GM18502 (cell line): ENCODE measurements at regions not wholly inside any gene's neighbourhood (a gene's known extent, or its start where the extent isn't known, plus 50 kb on each side); places are given as distances from the start of the nearest gene placed in this dataset.
"Not testable (repeated sequence)": the region's sequence is repeated elsewhere in the genome, so short reads cannot be mapped to it uniquely, and the experiment has no call there.

Experiments
- ATAC-seq: cut with Tn5 transposase; IDR thresholded peaks from one replicate; pipeline ENCODE4 v1.9.1; 2021; ENCODE audit warnings: mild to moderate bottlenecking; ENCODE audit not compliant: unreplicated experiment, poor library complexity

DNA sequence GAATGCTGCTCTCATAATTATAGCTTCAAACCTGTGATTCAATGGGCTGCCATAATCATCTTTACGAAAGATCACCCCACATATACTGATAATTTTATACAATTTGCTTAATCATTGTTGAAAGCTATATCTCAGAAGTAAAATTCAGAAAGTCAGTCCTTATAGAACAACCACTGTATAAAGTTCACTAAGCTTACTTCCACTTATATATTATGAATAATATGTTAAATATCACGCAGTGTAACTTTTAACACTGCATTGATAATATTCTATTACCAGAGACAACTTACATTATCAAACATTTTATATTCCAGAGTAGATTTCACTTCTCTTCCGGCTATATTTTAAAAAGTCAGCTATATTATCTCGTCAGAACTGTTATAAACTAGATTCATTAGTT, 550.1 kb upstream of the PCDH20 start:
- no peak for ATAC-seq

- no peak for ATAC-seq
Observed at GRCh38 chr13:61960981-61961380, 545.3 kb upstream of the PCDH20 start.

- no peak for ATAC-seq
Observed at GRCh38 chr13:61954092-61954491, 538.4 kb upstream of the PCDH20 start.

DNA sequence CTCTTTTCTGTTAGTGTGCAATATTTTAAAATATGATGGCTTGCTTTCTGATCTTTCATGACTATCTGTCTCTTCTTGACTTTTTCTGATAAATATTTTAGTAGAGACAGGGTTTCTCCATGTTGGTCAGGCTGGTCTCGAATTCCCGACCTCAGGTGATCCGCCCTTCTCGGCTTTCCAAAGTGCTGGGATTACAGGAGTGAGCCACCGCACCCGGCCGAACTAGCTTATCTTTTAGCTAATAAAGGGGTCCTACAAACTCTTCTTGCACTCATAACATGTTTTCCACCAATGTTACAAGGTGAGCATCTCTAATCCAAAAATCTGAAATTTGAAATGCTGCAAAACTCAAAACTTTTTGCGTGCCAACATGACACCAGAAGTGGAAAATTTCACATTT, 535.2 kb upstream of the PCDH20 start:
- no peak for ATAC-seq

GRCh38 chr13:61944329-61944929, 528.8 kb upstream of the PCDH20 start:
- ATAC-seq: no peak

- no peak for ATAC-seq
Observed at GRCh38 chr13:61935710-61936109, 520.1 kb upstream of the PCDH20 start.

DNA sequence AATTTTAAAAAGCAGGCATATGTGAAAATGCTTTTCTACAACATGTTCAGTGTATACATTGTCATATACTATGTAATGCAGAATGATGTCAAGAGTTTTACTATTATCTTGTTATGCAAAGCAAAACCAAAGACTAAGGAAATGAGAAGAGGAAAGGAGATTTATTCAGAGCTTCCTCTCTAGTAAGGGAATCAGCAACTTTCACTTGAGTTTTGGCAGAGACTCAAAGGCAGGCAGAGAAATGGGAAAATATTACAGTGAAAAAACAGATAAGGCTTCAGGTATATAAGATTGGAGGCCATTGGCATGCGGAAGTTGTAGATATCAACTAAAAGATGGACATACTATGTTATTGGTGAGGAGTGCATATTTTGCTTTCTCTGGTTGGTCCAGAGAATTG, 512.0 kb upstream of the PCDH20 start:
- ATAC-seq: no peak

DNA sequence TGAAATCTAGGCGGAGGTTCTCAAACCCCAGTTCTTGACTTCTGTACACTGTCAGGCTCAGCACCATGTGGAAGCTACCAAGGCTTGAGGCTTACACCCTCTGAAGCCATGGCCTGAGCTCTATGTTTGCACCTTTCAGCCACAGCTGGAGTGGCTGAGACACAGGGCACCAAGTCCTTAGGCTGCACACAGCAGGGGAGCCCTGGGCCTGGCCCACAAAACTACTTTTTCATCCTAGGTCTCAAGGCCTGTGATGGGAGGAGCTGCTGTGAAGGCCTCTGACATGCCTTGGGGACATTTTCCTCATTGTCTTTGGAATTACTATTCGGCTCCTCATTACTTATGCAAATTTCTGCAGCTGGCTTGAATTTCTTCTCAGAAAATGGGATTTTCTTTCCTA, 503.2 kb upstream of the PCDH20 start:
- ATAC-seq: no peak

GRCh38 chr13:61916483-61916882, 500.8 kb upstream of the PCDH20 start:
- ATAC-seq: no peak

DNA sequence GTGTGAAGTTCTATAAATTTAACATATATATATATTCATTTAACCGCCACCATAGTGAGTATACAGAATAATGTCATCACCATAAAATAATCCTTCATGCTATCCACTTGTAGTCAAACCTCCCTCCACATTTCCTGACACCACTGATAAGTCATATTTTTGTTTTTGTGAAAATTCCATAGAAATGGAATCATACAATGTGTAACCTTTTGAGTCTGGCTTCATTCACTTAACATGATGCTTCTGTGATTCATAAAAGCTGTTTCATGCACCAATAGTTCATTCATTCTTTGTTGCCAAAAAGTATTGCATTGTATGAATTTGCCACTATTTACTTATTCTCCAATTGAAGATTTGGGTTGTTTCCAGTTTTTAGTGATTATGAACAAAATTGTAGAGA, 497.5 kb upstream of the PCDH20 start:
- no peak for ATAC-seq

GRCh38 chr13:61908906-61909615, 493.4 kb upstream of the PCDH20 start:
- ATAC-seq: no peak

DNA sequence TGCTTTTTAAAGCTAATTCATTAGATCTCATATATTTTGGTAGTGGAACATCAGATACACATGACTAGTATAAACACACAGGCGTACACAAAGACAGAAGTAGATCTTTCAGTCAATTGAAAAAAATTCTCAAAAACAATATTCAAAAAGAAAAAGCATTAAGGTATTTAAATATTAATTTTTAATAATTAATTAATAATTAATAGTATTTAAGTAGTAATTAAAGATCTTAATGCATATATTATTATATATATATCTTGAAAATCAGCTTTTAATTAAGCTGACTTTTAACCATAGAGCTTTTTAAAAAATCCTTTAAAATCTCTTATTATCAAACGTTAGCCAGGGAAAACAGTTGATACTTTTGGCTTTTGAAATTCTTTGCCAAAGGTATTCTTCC, 489.4 kb upstream of the PCDH20 start:
- ATAC-seq: no peak

GRCh38 chr13:61901946-61902541, 486.4 kb upstream of the PCDH20 start:
- ATAC-seq: no peak

DNA sequence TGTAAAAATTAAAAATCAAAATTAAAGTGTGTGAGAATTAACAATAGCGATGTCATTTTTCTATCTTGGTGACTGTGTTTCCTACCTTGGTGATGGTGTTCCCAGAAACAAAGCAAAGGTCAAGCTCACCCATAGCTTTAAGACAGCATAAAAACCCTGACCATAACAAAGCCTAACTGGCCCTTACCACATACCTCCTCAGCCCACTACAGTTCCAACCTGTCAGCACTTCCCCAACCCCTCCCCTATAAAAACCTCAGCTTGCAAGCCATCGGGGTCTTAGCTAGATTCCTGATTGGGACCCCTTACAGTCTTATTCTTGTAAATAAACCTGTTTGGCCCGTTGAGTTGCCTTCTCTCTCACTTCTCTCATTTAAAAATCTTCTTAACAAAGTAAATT, 484.4 kb upstream of the PCDH20 start:
- ATAC-seq: no peak

DNA sequence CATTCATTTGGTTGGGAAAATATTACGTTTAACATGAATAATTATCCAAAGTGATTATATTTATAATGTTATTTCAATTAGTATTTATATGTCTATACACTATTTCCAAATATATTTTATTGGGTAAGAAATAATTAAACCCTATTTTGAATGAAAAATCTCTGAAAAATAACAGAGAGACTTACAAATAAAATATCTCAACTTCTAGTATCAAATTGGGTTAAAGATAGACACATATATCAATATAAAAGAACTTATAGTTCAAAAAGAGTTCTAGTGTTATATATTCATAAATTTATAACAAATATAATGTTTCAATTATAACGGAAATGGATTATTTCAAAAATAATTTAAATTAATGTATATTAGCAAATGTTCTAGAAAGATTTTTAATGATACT, 482.6 kb upstream of the PCDH20 start:
- ATAC-seq: no peak

- no peak for ATAC-seq
Observed at GRCh38 chr13:61891401-61891800, 475.8 kb upstream of the PCDH20 start.

DNA sequence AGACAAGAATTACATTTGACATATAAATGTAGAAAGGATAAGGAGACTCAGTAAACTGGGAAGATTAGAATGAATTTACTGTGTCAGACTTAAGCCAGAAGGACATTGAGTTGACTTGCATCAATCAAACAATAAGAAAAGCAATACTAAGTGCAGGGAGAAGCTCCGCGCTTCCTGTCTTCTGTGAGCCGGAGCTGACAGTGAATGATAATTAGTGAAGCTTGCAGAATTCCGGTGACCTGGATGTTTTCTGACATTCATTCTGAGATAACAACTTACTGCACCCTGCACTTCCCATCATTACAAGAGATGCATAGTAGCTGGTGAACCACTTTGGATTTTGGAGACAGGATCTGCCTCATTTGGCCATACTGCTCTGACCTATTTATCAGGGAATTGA, 469.2 kb upstream of the PCDH20 start:
- no peak for ATAC-seq

DNA sequence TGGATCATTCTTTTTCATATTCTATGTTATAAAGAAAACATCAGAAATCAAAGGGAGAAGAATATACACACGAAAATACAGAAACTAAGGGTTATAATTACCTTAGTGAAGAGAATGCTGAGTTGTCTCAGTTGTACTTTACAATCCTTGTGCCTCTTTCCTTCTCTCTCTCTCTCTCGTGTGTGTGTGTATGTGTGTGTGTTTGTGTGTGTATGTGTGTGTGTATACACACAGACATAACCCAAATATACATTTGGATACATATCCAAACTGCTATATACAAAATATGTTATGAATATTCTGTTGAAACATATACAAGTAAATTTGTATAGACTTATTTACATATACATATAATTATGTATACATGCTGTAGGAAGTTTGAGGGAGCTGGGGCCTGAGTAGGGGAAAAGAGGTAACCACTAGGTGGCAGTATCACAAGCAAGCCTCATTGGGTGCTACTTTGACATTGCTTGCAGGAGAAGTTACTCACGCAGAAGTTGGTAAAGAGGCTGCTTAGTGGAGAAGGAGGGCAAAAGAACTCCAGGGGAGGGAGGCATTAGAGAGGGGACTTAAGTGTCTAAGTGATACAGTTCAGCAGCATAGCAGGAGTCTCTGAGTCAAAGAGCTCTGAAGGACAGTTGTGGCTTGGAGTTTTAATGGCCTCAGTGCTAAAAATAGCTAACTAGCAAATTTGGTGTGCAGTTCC, 465.1 kb upstream of the PCDH20 start:
- peak; percentile 94 for ATAC-seq

GRCh38 chr13:61878565-61878964, 462.9 kb upstream of the PCDH20 start:
- not testable (repeated sequence) for ATAC-seq

DNA sequence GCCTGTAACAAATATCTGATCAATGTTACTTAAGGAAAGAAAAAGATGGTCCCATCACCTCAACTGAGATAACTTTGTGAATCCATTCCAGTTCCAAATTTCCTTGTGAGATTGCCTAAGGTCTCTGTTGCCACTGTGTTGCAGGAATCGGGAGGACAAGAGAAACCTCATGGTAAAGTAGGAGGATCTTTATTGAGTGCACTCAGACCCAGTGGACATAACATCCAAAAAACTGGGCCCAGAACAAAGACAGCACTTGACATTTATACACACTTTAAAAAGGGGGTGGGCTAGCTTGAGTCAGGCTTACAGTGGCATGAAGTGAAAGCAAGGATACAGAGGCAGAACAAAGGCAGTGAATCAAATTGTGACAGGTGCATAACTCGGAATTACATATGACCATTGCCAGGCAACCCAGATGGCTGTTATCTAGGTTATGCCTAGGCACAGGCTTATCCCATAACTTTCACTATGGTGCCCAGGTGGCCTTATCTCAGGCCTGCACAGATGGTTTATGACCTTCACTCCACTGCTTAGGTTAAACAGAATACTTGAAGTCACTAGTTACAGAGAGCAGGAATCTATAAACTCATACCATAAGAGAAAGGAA, 459.4 kb upstream of the PCDH20 start:
- ATAC-seq: no peak

- no peak for ATAC-seq
Observed at GRCh38 chr13:61873717-61874116, 458.1 kb upstream of the PCDH20 start.
